Lung (tissue), 11 donors: ENCODE measurements at regions not wholly inside any gene's neighbourhood (a gene's known extent, or its start where the extent isn't known, plus 50 kb on each side); places are given as distances from the start of the nearest gene placed in this dataset.

Source experiments
- ATAC-seq: fragments of 200-7000 bp; cut with Tn5 transposase; one replicate; pipeline ENCODE4 v1.9.1; 2020; ENCODE audit warnings: moderate number of reproducible peaks; ENCODE audit not compliant: insufficient read depth, low FRiP score
- DNase-seq, 3 donors: peaks; one replicate each; pipeline ENCODE4 v3.0.0-alpha.2; 2013 to 2017
- H3K27ac ChIP-seq, 2 donors: one replicate each; pipeline ENCODE4 v1.5.1; 2013; ENCODE audit warnings: mild to moderate bottlenecking in 2 of 2, moderate library complexity in 2 of 2, control low read depth in 1 of 2, inconsistent platforms in 1 of 2, low read depth in 1 of 2, low read length in 1 of 2
- H3K27me3 ChIP-seq, 3 donors: one replicate each; pipeline ENCODE4 v1.5.1; 2013; ENCODE audit warnings: low read length in 2 of 3; ENCODE audit not compliant: control insufficient read depth in 3 of 3, insufficient read depth in 3 of 3
- H3K36me3 ChIP-seq, 4 donors: one replicate each; pipeline ENCODE4 v1.5.1; 2013; ENCODE audit warnings: low read length in 4 of 4, mild to moderate bottlenecking in 1 of 4, moderate library complexity in 1 of 4; ENCODE audit not compliant: control insufficient read depth in 4 of 4, insufficient read depth in 4 of 4
- H3K4me1 ChIP-seq, 5 donors: one replicate each; pipeline ENCODE4 v1.5.1; 2013; ENCODE audit warnings: low read length in 5 of 5, mild to moderate bottlenecking in 2 of 5, moderate library complexity in 1 of 5; ENCODE audit not compliant: control insufficient read depth in 5 of 5, insufficient read depth in 5 of 5
- H3K4me3 ChIP-seq: one replicate; pipeline ENCODE4 v1.5.1; 2013; ENCODE audit warnings: mild to moderate bottlenecking, control low read depth, moderate library complexity
- H3K9ac ChIP-seq, 2 donors: one replicate each; pipeline ENCODE4 v1.5.1; 2013; ENCODE audit warnings: low read length in 2 of 2, control low read depth in 1 of 2; ENCODE audit not compliant: insufficient read depth in 1 of 2
- H3K9me3 ChIP-seq, 4 donors: one replicate each; pipeline ENCODE4 v1.5.1; 2013; ENCODE audit warnings: low read length in 3 of 4, mild to moderate bottlenecking in 1 of 4, moderate library complexity in 1 of 4; ENCODE audit not compliant: control insufficient read depth in 4 of 4, insufficient read depth in 3 of 4
- CTCF ChIP-seq: IDR thresholded peaks from 2 replicates; pipeline ENCODE4 v1.5.1; 2012; ENCODE audit warnings: mild to moderate bottlenecking; ENCODE audit errors: control extremely low read depth, extremely low read depth
- WGBS, 2 donors: extraction: QIAGEN DNeasy Blood & Tissue Kit; methylation state at CpG; one replicate each; pipeline ENCODE4 v1.1.7; 2013; 5-methylcytosine and 5-hydroxymethylcytosine counted together
- donor health status: control.
- donor health status: control.
- donor health status: Bipolar disorder and iron deficiency.
- donor health status: healthy.
- donor health status: DM: yes; HTN: yes; CAD: no.

DNA sequence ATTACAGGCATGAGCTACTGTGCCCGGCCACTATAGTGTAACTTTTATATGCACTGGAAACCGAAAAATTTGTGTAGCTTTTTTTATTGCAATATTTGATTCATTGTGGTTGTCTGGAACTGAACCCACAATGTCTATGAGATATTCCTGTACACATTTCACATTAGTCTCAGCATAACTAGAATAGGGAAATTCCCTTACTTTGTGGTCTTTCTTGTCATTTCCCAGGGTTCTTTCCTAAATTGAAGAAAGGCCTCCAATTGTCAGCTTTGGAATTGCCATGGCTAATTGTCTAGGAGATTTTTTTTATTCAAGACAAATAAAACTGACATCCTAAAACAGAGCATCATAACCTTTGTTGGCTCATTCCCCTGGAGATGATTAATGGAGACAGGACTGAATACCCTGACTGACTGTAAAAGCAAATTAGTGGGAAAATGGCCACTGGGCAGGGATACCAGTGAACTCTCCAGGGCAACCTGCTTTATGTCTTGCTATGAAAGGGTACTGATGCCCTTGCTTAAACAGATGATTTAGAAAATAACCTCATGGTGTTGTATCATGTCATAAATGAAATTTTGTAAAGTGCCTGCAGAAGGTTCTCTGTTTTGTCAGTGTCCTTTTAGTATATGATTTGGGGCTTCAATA is 576.9 kb downstream of the RFPL4B start:
- Histone ChIP-seq H3K27me3 (no peaks in the 10 kb centered on the region), H3K9me3 (peaks cover 0 to 8% (median 2%) of the 10 kb centered on the region in 4 donors), H3K27ac (no peak overlapping the region), H3K4me1 (no peaks in the 10 kb centered on the region), H3K36me3 (peaks cover 0 to 4% (median 0%) of the 10 kb centered on the region in 4 donors), H3K9ac (no peak overlapping the region), H3K4me3 (no peak overlapping the region)
- no peak for TF ChIP-seq CTCF
- 94% methylated on average over 2 of the region's 2 CpGs for WGBS, 2 donors
- DNase-seq (no peak), ATAC-seq (no peak)

DNA sequence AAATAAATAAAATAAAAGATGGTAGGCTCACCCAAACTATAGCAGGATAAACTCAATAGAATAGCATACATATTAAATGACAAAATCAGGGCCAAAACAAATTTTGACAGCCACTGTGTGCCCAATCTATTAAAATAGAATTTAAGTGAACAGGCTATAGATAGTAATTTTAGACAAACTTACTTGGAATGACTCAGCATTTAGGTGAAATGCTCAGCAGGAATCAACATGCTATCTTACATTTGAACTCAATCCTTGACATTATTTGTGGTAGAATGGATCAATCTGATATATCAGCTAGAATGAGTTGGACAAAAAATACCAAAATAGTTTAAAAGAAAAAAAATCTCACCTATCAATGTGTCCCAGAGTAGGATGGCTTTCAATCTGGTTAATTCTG is 578.6 kb downstream of the RFPL4B start:
- H3K4me1 ChIP-seq, result no peaks in the 10 kb centered on the region
- peaks cover 0 to 4% (median 0%) of the 10 kb centered on the region in 4 donors for H3K36me3 ChIP-seq
- peaks cover 0 to 7% (median 2%) of the 10 kb centered on the region in 4 donors for H3K9me3 ChIP-seq
- no peak overlapping the region for H3K4me3 ChIP-seq
- H3K27me3 ChIP-seq, result no peaks in the 10 kb centered on the region
- DNase-seq, result no peak
- H3K9ac ChIP-seq, result no peak overlapping the region
- ATAC-seq, result no peak
- TF ChIP-seq CTCF, result no peak
- no peak overlapping the region for H3K27ac ChIP-seq

DNA sequence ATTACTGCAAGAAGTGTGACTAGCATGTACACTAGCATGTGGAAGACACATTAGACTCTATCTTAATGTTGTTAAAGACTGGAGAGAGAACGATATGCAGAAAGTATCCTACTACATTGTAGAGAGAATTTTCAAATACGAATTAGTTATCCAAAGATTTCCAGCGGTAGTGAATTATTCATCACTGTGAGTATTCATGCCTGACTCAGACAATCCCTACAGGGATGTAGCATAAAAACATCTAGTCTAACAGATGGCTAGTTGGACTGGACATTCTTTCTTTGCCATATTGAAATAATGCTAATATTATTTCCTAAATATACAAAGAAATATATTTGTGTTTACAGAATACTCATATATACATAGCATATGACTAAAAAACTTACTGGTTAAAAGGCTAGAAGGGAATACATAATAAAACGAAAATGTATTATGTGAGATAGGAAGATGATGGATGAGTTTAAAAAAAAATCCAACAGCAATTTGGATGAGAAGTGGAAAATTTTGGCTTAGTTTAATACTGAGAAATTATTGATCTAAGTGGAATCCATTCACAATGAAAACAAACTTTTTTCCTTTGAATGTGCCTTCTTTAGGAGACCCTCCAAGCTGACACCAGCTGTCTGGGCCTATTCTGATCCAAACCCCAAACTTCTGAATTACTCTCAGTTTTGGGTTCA is 580.7 kb downstream of the RFPL4B start:
- ATAC-seq (no peak), DNase-seq (no peak)
- 88 to 93% methylated on average over 4 of the region's 4 CpGs for WGBS, 2 donors
- H3K27ac ChIP-seq, result no peak overlapping the region
- no peaks in the 10 kb centered on the region for H3K4me1 ChIP-seq
- no peak overlapping the region for H3K4me3 ChIP-seq
- no peaks in the 10 kb centered on the region for H3K9me3 ChIP-seq
- H3K36me3 ChIP-seq, result no peaks in the 10 kb centered on the region
- H3K9ac ChIP-seq, result no peak overlapping the region
- TF ChIP-seq CTCF, result no peak
- H3K27me3 ChIP-seq, result no peaks in the 10 kb centered on the region
